IMR-90 (cell line): ENCODE measurements at regions not wholly inside any gene's neighbourhood (a gene's known extent, or its start where the extent isn't known, plus 50 kb on each side); places are given as distances from the start of the nearest gene placed in this dataset.

ENCODE experiments used
- ATAC-seq: fragments of 200-7000 bp; cut with Tn5 transposase; 2 replicates; pipeline ENCODE4 v1.9.1; 2020; ENCODE audit warnings: low read depth, mild to moderate bottlenecking, moderate library complexity
- BruUV-seq: library from RNA; stranded (reverse); fragments of 400-500 nt; replicated peaks from 2 replicates; lab custom pipeline; 2021; lab: Mats Ljungman, UMichigan
- CTCF ChIA-PET: fragments of 300-600 bp; formaldehyde crosslinking; extraction: SDS; loops from one replicate; lab custom pipeline; 2021; ENCODE audit warnings: antibody characterized with exemption; lab: Yijun Ruan, JAX
- POLR2A ChIA-PET: fragments of 300-600 bp; sonication (Branson Sonifier 250); formaldehyde crosslinking; loops from one replicate; lab custom pipeline; 2022; ENCODE audit warnings: antibody characterized with exemption; ENCODE audit not compliant: unreplicated experiment; lab: Charles Lee
- DNase-seq: peaks from one replicate; pipeline ENCODE4 v3.0.0; 2013
- H2AFZ ChIP-seq: replicated peaks from 2 replicates; pipeline ENCODE3; 2013; ENCODE audit warnings: low read length, mild to moderate bottlenecking; ENCODE audit not compliant: poor library complexity
- H2AK5ac ChIP-seq: 2 replicates; pipeline ENCODE4 v1.6.1; 2013; ENCODE audit warnings: low read depth, low read length, inconsistent platforms
- H2AK9ac ChIP-seq: replicated peaks from 2 replicates; pipeline ENCODE3; 2013; ENCODE audit warnings: mild to moderate bottlenecking, low read depth, low read length, moderate library complexity; ENCODE audit not compliant: poor library complexity
- H2BK120ac ChIP-seq: 2 replicates; pipeline ENCODE4 v1.6.1; 2013; ENCODE audit warnings: low read depth, low read length, inconsistent platforms
- H2BK15ac ChIP-seq: 3 replicates; pipeline ENCODE4 v1.6.1; 2013; ENCODE audit warnings: low read depth, low read length, inconsistent platforms
- H2BK20ac ChIP-seq: 2 replicates; pipeline ENCODE4 v1.6.1; 2013; ENCODE audit warnings: low read depth, mild to moderate bottlenecking, inconsistent platforms, low read length, moderate library complexity
- H2BK5ac ChIP-seq: 2 replicates; pipeline ENCODE4 v1.6.1; 2013; ENCODE audit warnings: mild to moderate bottlenecking, low read depth, low read length, inconsistent platforms; ENCODE audit not compliant: poor library complexity, severe bottlenecking
- H3K14ac ChIP-seq: replicated peaks from 2 replicates; pipeline ENCODE4 v1.6.1; 2013; ENCODE audit warnings: low read depth, low read length, inconsistent platforms
- H3K18ac ChIP-seq: 2 replicates; pipeline ENCODE4 v1.6.1; 2013; ENCODE audit warnings: low read depth, low read length, control low read depth
- H3K23ac ChIP-seq: 2 replicates; pipeline ENCODE4 v1.6.1; 2013; ENCODE audit warnings: low read depth, low read length, inconsistent platforms
- H3K27ac ChIP-seq: 2 replicates; pipeline ENCODE4 v1.5.1; 2013; ENCODE audit warnings: mild to moderate bottlenecking, control low read depth, low read length; ENCODE audit not compliant: insufficient read depth
- H3K27me3 ChIP-seq: 2 replicates; pipeline ENCODE4 v1.6.1; 2013; ENCODE audit warnings: low read length; ENCODE audit not compliant: control insufficient read depth, insufficient read depth
- H3K36me3 ChIP-seq: 2 replicates; pipeline ENCODE4 v1.6.1; 2013; ENCODE audit warnings: low read length, mixed read lengths; ENCODE audit not compliant: control insufficient read depth, insufficient read depth
- H3K4ac ChIP-seq: 2 replicates; pipeline ENCODE4 v1.6.1; 2013; ENCODE audit warnings: low read depth, low read length, inconsistent platforms
- H3K4me1 ChIP-seq: 2 replicates; pipeline ENCODE4 v1.6.1; 2013; ENCODE audit warnings: low read length, mixed read lengths; ENCODE audit not compliant: control insufficient read depth, insufficient read depth
- H3K4me2 ChIP-seq: 2 replicates; pipeline ENCODE4 v1.6.1; 2013; ENCODE audit warnings: low read depth, mild to moderate bottlenecking, control low read depth, low read length, moderate library complexity
- H3K4me3 ChIP-seq: 2 replicates; pipeline ENCODE4 v1.5.1; 2013; ENCODE audit warnings: low read depth, mild to moderate bottlenecking, control low read depth, low read length, moderate library complexity; ENCODE audit not compliant: insufficient read depth
- H3K56ac ChIP-seq: 2 replicates; pipeline ENCODE4 v1.6.1; 2013; ENCODE audit warnings: low read length, inconsistent platforms; ENCODE audit not compliant: insufficient read depth; ENCODE audit errors: extremely low read depth
- H3K79me1 ChIP-seq, 2 experiments: 2 replicates each; pipeline ENCODE4 v1.6.1; 2013; ENCODE audit warnings: low read length in 2 of 2, inconsistent platforms in 1 of 2, low read depth in 1 of 2
- H3K9ac ChIP-seq: 2 replicates; pipeline ENCODE4 v1.6.1; 2013; ENCODE audit warnings: low read depth, low read length, control low read depth
- H3K9me1 ChIP-seq: 2 replicates; pipeline ENCODE4 v1.6.1; 2013; ENCODE audit warnings: low read length, inconsistent platforms; ENCODE audit not compliant: insufficient read depth
- H3K9me3 ChIP-seq: 2 replicates; pipeline ENCODE4 v1.6.1; 2013; ENCODE audit warnings: low read length; ENCODE audit not compliant: control insufficient read depth, insufficient read depth
- H4K20me1 ChIP-seq: 2 replicates; pipeline ENCODE4 v1.6.1; 2013; ENCODE audit warnings: low read length, inconsistent platforms; ENCODE audit not compliant: insufficient read depth
- H4K5ac ChIP-seq: 2 replicates; pipeline ENCODE4 v1.6.1; 2013; ENCODE audit warnings: mild to moderate bottlenecking, low read depth, low read length, control low read depth
- H4K8ac ChIP-seq, 2 experiments: 2 replicates each; pipeline ENCODE4 v1.6.1; 2013; ENCODE audit warnings: low read depth in 2 of 2, low read length in 2 of 2, control low read depth in 1 of 2, inconsistent platforms in 1 of 2
- H4K91ac ChIP-seq: 2 replicates; pipeline ENCODE4 v1.6.1; 2013; ENCODE audit warnings: low read depth, low read length, inconsistent platforms; ENCODE audit not compliant: insufficient read depth
- CTCF ChIP-seq: conservative IDR thresholded peaks from 2 replicates; pipeline ENCODE4 v1.5.1; 2012; ENCODE audit warnings: mild to moderate bottlenecking, low read depth, low read length, improper control_type of control experiment
- MAFK ChIP-seq: IDR thresholded peaks from 2 replicates; pipeline ENCODE4 v1.6.1; 2012; ENCODE audit warnings: low read depth, low read length, improper control_type of control experiment
- MXI1 ChIP-seq: IDR thresholded peaks from 2 replicates; pipeline ENCODE4 v1.6.1; 2012; ENCODE audit warnings: low read depth, mild to moderate bottlenecking, low read length, moderate library complexity, borderline replicate concordance
- POLR2A ChIP-seq: IDR thresholded peaks from 2 replicates; pipeline ENCODE4 v1.6.1; 2012; ENCODE audit warnings: mild to moderate bottlenecking, low read depth, low read length
- RCOR1 ChIP-seq: IDR thresholded peaks from 2 replicates; pipeline ENCODE4 v1.6.1; 2012; ENCODE audit warnings: mild to moderate bottlenecking, low read length, improper control_type of control experiment; ENCODE audit not compliant: insufficient replicate concordance
- RFX5 ChIP-seq: IDR thresholded peaks from 2 replicates; pipeline ENCODE4 v1.8.0; 2012; ENCODE audit warnings: low read depth, mild to moderate bottlenecking, low read length, moderate library complexity
- USF2 ChIP-seq: fragments of 150-350 bp; IDR thresholded peaks from 2 replicates; pipeline ENCODE4 v1.6.1; 2017; ENCODE audit warnings: mild to moderate bottlenecking, antibody characterized with exemption, low read length, low read depth
- WGBS, 2 experiments: methylation state at CpG; one replicate each; pipeline versions ENCODE4 v1.1.5 to v1.1.7; 2013; ENCODE audit warnings: missing lambda C conversion rate in 2 of 2; ENCODE audit not compliant: insufficient read length in 1 of 2; ENCODE audit errors: extremely low coverage in 2 of 2; 5-methylcytosine and 5-hydroxymethylcytosine counted together
- dilution Hi-C: fragments of 300-500 bp; cut with HindIII; formaldehyde crosslinking; loops from one replicate; pipeline ENCODE4 v1.14.3; 2018; ENCODE audit warnings: low sequenced_read_pairs; ENCODE audit not compliant: unreplicated experiment
- in situ Hi-C: fragments of 300-500 bp; cut with MboI; formaldehyde crosslinking; loops from 3 replicates; pipeline ENCODE4 v1.14.3; 2019; ENCODE audit warnings: low sequenced_read_pairs, inconsistent platforms, mixed read lengths
- intact Hi-C: fragments of 100-400 bp; cut with micrococcal nuclease; formaldehyde crosslinking; loops from 2 replicates; pipeline ENCODE4 v1.10.0; 2022

- H3K23ac ChIP-seq = no peak overlapping the region
- no peak overlapping the region for H4K5ac ChIP-seq
- intact Hi-C loops = no loop called here
- DNase-seq (no peak), ATAC-seq (no peak)
- no peaks in the 10 kb centered on the region for H3K79me1 ChIP-seq
- H2BK15ac ChIP-seq = no peak overlapping the region
- BruUV-seq = no TSS peak
- no peaks in the 10 kb centered on the region for H4K20me1 ChIP-seq
- dilution Hi-C loops = no loop called here
- no peak overlapping the region for H4K91ac ChIP-seq
- H2BK5ac ChIP-seq = no peak overlapping the region
- H3K9ac ChIP-seq = no peak overlapping the region
- H3K18ac ChIP-seq = no peak overlapping the region
- H3K4ac ChIP-seq = no peak overlapping the region
- H2BK120ac ChIP-seq = no peak overlapping the region
- TF ChIP-seq CTCF = no peak
- no peak for TF ChIP-seq RFX5
- TF ChIP-seq USF2 = no peak
- no peak for TF ChIP-seq MAFK
- no peak for TF ChIP-seq POLR2A
- TF ChIP-seq RCOR1 = no peak
- no peak for TF ChIP-seq MXI1
- H3K56ac ChIP-seq = no peak overlapping the region
- ChIA-PET POLR2A (no interaction called here), CTCF (no interaction called here)
- H4K8ac ChIP-seq = no peak overlapping the region
- H3K14ac ChIP-seq = no peak overlapping the region
- 0 out of 2 replicates have a peak, but pooled peaks cover 4% of the 10 kb centered on the region for H3K9me3 ChIP-seq
- H3K4me3 ChIP-seq = no peak overlapping the region
- no peak overlapping the region for H3K4me2 ChIP-seq
- H2AK5ac ChIP-seq = no peak overlapping the region
- no peaks in the 10 kb centered on the region for H3K9me1 ChIP-seq
- no peak overlapping the region for H2AFZ ChIP-seq
- 32% methylated on average over 3 of the region's 10 CpGs; no CpG with 5 or more reads in 1 of the 2 experiments for WGBS, 2 experiments
- peaks cover 2% of the 10 kb centered on the region; the same call in 1 of the 2 replicates for H3K27me3 ChIP-seq
- no peak overlapping the region for H2BK20ac ChIP-seq
- H2AK9ac ChIP-seq = no peak overlapping the region
- no peaks in the 10 kb centered on the region for H3K4me1 ChIP-seq
- no peak overlapping the region for H3K27ac ChIP-seq
- in situ Hi-C loops = no loop called here
- no peaks in the 10 kb centered on the region for H3K36me3 ChIP-seq
These were observed 381.0 kb upstream of the SULF2 start for GRCh38 chr20:48166082-48166835.
